SK-N-SH treated with all-trans-retinoic acid at 6 μM for 48 hours (cell line): ENCODE measurements at regions not wholly inside any gene's neighbourhood (a gene's known extent, or its start where the extent isn't known, plus 50 kb on each side); places are given as distances from the start of the nearest gene placed in this dataset.

Source experiments
- ATAC-seq: fragments of 200-7000 bp; cut with Tn5 transposase; 3 replicates; pipeline ENCODE4 v1.9.1; 2020; ENCODE audit warnings: mild to moderate bottlenecking, moderate library complexity
- ARNTL ChIP-seq: fragments of 450-650 bp; formaldehyde crosslinking; IDR thresholded peaks from 2 replicates; pipeline ENCODE4 v1.5.0; 2020; ENCODE audit warnings: low read depth, mild to moderate bottlenecking, moderate library complexity, borderline replicate concordance
- BACH2 ChIP-seq: fragments of 250-450 bp; sonication (Bioruptor Pico); IDR thresholded peaks from 2 replicates; pipeline ENCODE4 v1.9.0; 2021; ENCODE audit warnings: mild to moderate bottlenecking, borderline replicate concordance
- ESRRG ChIP-seq: fragments of 250-450 bp; sonication (Bioruptor Pico); IDR thresholded peaks from 2 replicates; pipeline ENCODE4 v1.6.1; 2021; ENCODE audit warnings: mild to moderate bottlenecking
- GLIS3 ChIP-seq: fragments of 250-450 bp; sonication (Bioruptor Pico); IDR thresholded peaks from 2 replicates; pipeline ENCODE4 v1.5.0; 2020; ENCODE audit warnings: mild to moderate bottlenecking, moderate library complexity
- ISL1 ChIP-seq: fragments of 250-450 bp; sonication (Bioruptor Pico); IDR thresholded peaks from 2 replicates; pipeline ENCODE4 v2.1.2; 2022; ENCODE audit warnings: mild to moderate bottlenecking, moderate library complexity
- OSR1 ChIP-seq: fragments of 250-450 bp; sonication (Bioruptor Pico); IDR thresholded peaks from 2 replicates; pipeline ENCODE4 v1.8.0; 2022; ENCODE audit warnings: moderate library complexity, mild to moderate bottlenecking, inconsistent platforms
- PPARA ChIP-seq: fragments of 250-450 bp; sonication (Bioruptor Pico); IDR thresholded peaks from 2 replicates; pipeline ENCODE4 v1.5.0; 2020; ENCODE audit warnings: mild to moderate bottlenecking, borderline replicate concordance
- SNAI2 ChIP-seq: fragments of 250-450 bp; sonication (Bioruptor Pico); IDR thresholded peaks from 2 replicates; pipeline ENCODE4 v1.5.0; 2020; ENCODE audit warnings: mild to moderate bottlenecking, moderate library complexity
- TCF4 ChIP-seq: fragments of 250-450 bp; sonication (Bioruptor Pico); IDR thresholded peaks from 2 replicates; pipeline ENCODE4 v1.8.0; 2021; ENCODE audit warnings: mild to moderate bottlenecking, moderate library complexity, borderline replicate concordance
- TOX ChIP-seq: fragments of 250-450 bp; sonication (Bioruptor Pico); IDR thresholded peaks from 2 replicates; pipeline ENCODE4 v1.8.0; 2021; ENCODE audit warnings: mild to moderate bottlenecking, moderate library complexity, borderline replicate concordance
- ZC3H10 ChIP-seq: fragments of 250-450 bp; sonication (Bioruptor Pico); IDR thresholded peaks from 2 replicates; pipeline ENCODE4 v1.5.1; 2021; ENCODE audit warnings: mild to moderate bottlenecking, moderate library complexity
- ZFP3 ChIP-seq: fragments of 250-450 bp; sonication (Bioruptor Pico); IDR thresholded peaks from 2 replicates; pipeline ENCODE4 v1.5.0; 2020; ENCODE audit warnings: mild to moderate bottlenecking, moderate library complexity
- ZFP30 ChIP-seq: fragments of 450-650 bp; formaldehyde crosslinking; IDR thresholded peaks from 2 replicates; pipeline ENCODE4 v1.5.0; 2022; ENCODE audit warnings: mild to moderate bottlenecking, moderate library complexity
- ZNF70 ChIP-seq: fragments of 450-650 bp; formaldehyde crosslinking; IDR thresholded peaks from 2 replicates; pipeline ENCODE4 v1.5.0; 2020; ENCODE audit warnings: mild to moderate bottlenecking, moderate library complexity
- ZNF8 ChIP-seq: fragments of 450-650 bp; formaldehyde crosslinking; IDR thresholded peaks from 2 replicates; pipeline ENCODE4 v1.5.0; 2020; ENCODE audit warnings: mild to moderate bottlenecking, moderate library complexity
- TF ChIP-seq, protein P1 (sequence below): fragments of 250-450 bp; sonication (Bioruptor Pico); IDR thresholded peaks from 2 replicates; pipeline ENCODE4 v1.5.0; 2020; ENCODE audit warnings: mild to moderate bottlenecking, moderate library complexity
- TF ChIP-seq, protein P2 (sequence below): fragments of 250-450 bp; sonication (Bioruptor Pico); IDR thresholded peaks from 2 replicates; pipeline ENCODE4 v1.5.1; 2020; ENCODE audit warnings: low read depth, mild to moderate bottlenecking, moderate library complexity
- TF ChIP-seq, protein P3 (sequence below): fragments of 250-450 bp; sonication (Bioruptor Pico); IDR thresholded peaks from 2 replicates; pipeline ENCODE4 v1.8.0; 2020; ENCODE audit warnings: mild to moderate bottlenecking, moderate library complexity, borderline replicate concordance
- TF ChIP-seq, protein P4 (sequence below): fragments of 250-450 bp; sonication (Bioruptor Pico); IDR thresholded peaks from 2 replicates; pipeline ENCODE4 v1.8.0; 2021; ENCODE audit warnings: low read depth, mild to moderate bottlenecking, moderate library complexity, borderline replicate concordance

DNA sequence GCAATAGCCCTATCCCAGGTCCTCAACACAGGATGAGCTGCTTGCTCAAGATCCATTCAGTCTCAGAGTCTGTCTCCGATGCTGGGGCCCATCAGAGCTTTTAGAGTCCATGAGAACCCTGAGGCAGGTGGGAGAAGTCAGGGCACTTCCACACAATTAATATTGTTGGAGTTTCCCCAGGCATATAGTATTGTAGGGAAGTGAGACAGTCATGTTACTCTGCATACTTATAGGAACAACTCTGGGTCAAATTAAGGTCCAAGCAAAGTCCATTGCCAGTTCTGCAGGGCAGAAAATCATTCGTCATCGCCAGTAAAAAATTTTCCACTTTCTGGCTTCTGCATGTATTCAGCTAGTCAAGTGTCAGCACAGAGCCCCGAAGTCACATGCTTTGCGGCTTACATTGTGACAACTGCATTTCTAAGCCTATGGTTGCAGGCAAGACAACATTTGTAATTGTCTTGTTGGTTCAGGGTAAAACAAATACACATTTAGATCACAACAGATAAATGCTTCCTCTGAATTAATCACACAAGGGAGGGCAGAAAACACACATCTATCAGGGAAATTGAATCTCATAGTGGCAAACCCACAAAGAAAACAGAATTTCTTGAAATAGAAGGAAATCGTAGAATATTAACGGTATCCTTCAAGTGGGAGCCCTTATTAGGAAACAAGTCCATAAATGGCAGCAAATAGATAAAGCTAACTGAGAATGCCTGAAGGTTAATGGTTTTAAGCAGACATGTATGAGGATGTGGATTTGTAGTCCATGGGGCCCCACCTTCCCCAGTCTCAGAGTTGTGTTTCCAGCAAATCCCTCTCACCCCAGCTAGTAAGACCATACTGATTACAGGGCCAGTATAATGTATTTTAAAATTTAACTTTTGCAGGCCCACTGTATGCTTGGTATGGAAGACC is 412.1 kb upstream of the RASGEF1B start:
- no peak for TF ChIP-seq ZFP3 (CRISPR knock-in tag)
- no peak for TF ChIP-seq ZNF70 (CRISPR knock-in tag)
- no peak for TF ChIP-seq PPARA (CRISPR knock-in tag)
- no peak for TF ChIP-seq ZC3H10
- TF ChIP-seq, protein P1, sequence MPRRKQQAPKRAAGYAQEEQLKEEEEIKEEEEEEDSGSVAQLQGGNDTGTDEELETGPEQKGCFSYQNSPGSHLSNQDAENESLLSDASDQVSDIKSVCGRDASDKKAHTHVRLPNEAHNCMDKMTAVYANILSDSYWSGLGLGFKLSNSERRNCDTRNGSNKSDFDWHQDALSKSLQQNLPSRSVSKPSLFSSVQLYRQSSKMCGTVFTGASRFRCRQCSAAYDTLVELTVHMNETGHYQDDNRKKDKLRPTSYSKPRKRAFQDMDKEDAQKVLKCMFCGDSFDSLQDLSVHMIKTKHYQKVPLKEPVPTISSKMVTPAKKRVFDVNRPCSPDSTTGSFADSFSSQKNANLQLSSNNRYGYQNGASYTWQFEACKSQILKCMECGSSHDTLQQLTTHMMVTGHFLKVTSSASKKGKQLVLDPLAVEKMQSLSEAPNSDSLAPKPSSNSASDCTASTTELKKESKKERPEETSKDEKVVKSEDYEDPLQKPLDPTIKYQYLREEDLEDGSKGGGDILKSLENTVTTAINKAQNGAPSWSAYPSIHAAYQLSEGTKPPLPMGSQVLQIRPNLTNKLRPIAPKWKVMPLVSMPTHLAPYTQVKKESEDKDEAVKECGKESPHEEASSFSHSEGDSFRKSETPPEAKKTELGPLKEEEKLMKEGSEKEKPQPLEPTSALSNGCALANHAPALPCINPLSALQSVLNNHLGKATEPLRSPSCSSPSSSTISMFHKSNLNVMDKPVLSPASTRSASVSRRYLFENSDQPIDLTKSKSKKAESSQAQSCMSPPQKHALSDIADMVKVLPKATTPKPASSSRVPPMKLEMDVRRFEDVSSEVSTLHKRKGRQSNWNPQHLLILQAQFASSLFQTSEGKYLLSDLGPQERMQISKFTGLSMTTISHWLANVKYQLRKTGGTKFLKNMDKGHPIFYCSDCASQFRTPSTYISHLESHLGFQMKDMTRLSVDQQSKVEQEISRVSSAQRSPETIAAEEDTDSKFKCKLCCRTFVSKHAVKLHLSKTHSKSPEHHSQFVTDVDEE (CRISPR knock-in tag), result no peak
- TF ChIP-seq ARNTL (CRISPR knock-in tag), result no peak
- no peak for TF ChIP-seq BACH2 (CRISPR knock-in tag)
- TF ChIP-seq TCF4 (CRISPR knock-in tag), result no peak
- TF ChIP-seq, protein P2, sequence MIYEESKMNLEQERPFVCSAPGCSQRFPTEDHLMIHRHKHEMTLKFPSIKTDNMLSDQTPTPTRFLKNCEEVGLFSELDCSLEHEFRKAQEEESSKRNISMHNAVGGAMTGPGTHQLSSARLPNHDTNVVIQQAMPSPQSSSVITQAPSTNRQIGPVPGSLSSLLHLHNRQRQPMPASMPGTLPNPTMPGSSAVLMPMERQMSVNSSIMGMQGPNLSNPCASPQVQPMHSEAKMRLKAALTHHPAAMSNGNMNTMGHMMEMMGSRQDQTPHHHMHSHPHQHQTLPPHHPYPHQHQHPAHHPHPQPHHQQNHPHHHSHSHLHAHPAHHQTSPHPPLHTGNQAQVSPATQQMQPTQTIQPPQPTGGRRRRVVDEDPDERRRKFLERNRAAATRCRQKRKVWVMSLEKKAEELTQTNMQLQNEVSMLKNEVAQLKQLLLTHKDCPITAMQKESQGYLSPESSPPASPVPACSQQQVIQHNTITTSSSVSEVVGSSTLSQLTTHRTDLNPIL (CRISPR knock-in tag), result no peak
- no peak for TF ChIP-seq GLIS3 (CRISPR knock-in tag)
- TF ChIP-seq, protein P3, sequence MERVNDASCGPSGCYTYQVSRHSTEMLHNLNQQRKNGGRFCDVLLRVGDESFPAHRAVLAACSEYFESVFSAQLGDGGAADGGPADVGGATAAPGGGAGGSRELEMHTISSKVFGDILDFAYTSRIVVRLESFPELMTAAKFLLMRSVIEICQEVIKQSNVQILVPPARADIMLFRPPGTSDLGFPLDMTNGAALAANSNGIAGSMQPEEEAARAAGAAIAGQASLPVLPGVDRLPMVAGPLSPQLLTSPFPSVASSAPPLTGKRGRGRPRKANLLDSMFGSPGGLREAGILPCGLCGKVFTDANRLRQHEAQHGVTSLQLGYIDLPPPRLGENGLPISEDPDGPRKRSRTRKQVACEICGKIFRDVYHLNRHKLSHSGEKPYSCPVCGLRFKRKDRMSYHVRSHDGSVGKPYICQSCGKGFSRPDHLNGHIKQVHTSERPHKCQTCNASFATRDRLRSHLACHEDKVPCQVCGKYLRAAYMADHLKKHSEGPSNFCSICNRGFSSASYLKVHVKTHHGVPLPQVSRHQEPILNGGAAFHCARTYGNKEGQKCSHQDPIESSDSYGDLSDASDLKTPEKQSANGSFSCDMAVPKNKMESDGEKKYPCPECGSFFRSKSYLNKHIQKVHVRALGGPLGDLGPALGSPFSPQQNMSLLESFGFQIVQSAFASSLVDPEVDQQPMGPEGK, result no peak
- no peak for TF ChIP-seq ESRRG (CRISPR knock-in tag)
- no peak for ATAC-seq

DNA sequence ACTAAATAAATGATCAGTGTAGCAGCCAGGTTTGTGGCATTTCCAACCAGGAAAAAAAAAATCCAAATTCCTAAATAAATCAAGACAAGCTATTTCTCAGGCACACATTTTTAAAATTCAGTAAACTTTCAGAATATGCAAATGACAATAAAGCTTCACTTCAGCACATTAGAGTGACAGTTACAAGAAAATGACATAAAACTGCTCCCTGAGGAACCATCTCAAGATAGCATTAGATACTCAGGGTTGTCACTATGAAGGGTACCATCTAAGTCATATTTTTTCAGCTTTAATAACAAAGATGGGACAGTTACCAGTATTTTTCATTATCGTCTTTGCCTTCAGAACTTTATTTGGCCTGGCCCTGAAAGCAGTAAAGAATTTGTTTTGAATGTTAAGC is 411.3 kb upstream of the RASGEF1B start:
- ATAC-seq, result no peak
- TF ChIP-seq ZC3H10, result no peak
- TF ChIP-seq, protein P3, result no peak
- no peak for TF ChIP-seq OSR1 (CRISPR knock-in tag)
- TF ChIP-seq, all 23 proteins: peak for 0

DNA sequence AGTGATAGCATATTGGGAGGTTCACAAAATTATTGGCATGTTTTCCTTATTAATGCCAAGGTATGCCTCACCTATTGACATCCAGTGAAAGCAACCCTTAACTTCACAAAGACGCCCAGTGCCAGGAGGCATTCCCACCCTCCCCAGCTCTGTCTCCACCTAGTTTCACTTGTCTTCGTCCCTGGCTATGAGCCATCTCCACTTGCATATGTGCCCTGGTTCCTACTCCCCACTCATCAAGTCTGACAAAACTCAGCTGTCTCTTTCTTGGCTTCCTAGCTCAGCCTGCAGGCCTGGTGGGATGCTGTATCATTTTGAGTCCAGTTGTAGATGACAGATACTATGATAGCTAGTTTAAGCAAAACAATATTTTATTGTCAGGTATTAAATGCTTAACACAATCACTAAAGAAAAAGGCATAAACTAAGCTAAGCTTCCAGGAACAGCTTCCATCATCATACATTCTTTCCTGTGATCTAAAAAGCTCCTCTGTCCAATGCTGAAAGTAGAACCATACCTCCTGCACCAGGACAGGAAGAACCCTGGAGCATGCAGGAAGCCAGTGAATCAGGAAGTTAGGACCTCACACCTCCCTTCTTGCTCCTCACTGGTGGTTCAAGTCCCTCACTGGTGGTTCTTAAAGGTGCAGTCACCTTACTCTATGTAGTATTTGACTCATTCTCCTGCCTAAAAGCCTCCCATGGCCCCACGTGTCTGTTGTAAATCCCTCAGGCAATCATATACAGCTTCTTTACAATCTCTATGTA is 410.3 kb upstream of the RASGEF1B start:
- ATAC-seq, result no peak
- TF ChIP-seq, protein P3, result no peak
- TF ChIP-seq ZNF70 (CRISPR knock-in tag) (no peak), ZNF8 (CRISPR knock-in tag) (no peak), ISL1 (CRISPR knock-in tag) (no peak), BACH2 (CRISPR knock-in tag) (no peak), TOX (CRISPR knock-in tag) (no peak), PPARA (CRISPR knock-in tag) (no peak), ZFP3 (CRISPR knock-in tag) (no peak), SNAI2 (CRISPR knock-in tag) (no peak), TCF4 (CRISPR knock-in tag) (no peak), OSR1 (CRISPR knock-in tag) (no peak), ZC3H10 (no peak), ARNTL (CRISPR knock-in tag) (no peak), ZFP30 (CRISPR knock-in tag) (no peak), GLIS3 (CRISPR knock-in tag) (no peak)
- TF ChIP-seq, protein P4, sequence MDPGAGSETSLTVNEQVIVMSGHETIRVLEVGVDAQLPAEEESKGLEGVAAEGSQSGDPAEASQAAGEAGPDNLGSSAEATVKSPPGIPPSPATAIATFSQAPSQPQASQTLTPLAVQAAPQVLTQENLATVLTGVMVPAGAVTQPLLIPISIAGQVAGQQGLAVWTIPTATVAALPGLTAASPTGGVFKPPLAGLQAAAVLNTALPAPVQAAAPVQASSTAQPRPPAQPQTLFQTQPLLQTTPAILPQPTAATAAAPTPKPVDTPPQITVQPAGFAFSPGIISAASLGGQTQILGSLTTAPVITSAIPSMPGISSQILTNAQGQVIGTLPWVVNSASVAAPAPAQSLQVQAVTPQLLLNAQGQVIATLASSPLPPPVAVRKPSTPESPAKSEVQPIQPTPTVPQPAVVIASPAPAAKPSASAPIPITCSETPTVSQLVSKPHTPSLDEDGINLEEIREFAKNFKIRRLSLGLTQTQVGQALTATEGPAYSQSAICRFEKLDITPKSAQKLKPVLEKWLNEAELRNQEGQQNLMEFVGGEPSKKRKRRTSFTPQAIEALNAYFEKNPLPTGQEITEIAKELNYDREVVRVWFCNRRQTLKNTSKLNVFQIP, result no peak
- TF ChIP-seq, protein P1 (CRISPR knock-in tag), result no peak
